GM21723 (cell line): ENCODE measurements at regions not wholly inside any gene's neighbourhood (a gene's known extent, or its start where the extent isn't known, plus 50 kb on each side); places are given as distances from the start of the nearest gene placed in this dataset.
"Not testable (repeated sequence)": the region's sequence is repeated elsewhere in the genome, so short reads cannot be mapped to it uniquely, and the experiment has no call there.

Source experiments
- ATAC-seq: cut with Tn5 transposase; IDR thresholded peaks from one replicate; pipeline ENCODE4 v1.9.1; 2021; ENCODE audit warnings: mild to moderate bottlenecking, moderate library complexity; ENCODE audit not compliant: unreplicated experiment

- ATAC-seq: no peak
Measured at GRCh38 chr4:156335721-156336120, 382.1 kb upstream of the CTSO start.

- ATAC-seq: no peak
Measured at GRCh38 chr4:156330436-156331031, 376.9 kb upstream of the CTSO start.

- ATAC-seq: no peak
Measured at GRCh38 chr4:156329779-156330178, 376.1 kb upstream of the CTSO start.

- no peak for ATAC-seq
Measured at GRCh38 chr4:156328882-156329281, 375.2 kb upstream of the CTSO start.

GRCh38 chr4:156326246-156326645 is 372.6 kb upstream of the CTSO start:
- no peak for ATAC-seq

GRCh38 chr4:156322592-156322991 is 368.9 kb upstream of the CTSO start:
- ATAC-seq: no peak

GRCh38 chr4:156321203-156321602 is 367.5 kb upstream of the CTSO start:
- no peak for ATAC-seq

GRCh38 chr4:156313497-156313896 is 359.8 kb upstream of the CTSO start:
- ATAC-seq: no peak

- ATAC-seq: no peak
Measured at GRCh38 chr4:156312261-156312847, 358.7 kb upstream of the CTSO start.

- ATAC-seq: no peak
Measured at GRCh38 chr4:156309031-156309430, 355.4 kb upstream of the CTSO start.

- ATAC-seq: no peak
Measured at GRCh38 chr4:156303708-156304107, 350.0 kb upstream of the CTSO start.

GRCh38 chr4:156298230-156298629 is 344.6 kb upstream of the CTSO start:
- ATAC-seq: no peak

GRCh38 chr4:156295676-156296195 is 342.1 kb upstream of the CTSO start:
- ATAC-seq: no peak

- no peak for ATAC-seq
Measured at GRCh38 chr4:156294577-156294976, 340.9 kb upstream of the CTSO start.

- ATAC-seq: no peak
Measured at GRCh38 chr4:156293657-156294297, 340.1 kb upstream of the CTSO start.

- no peak for ATAC-seq
Measured at GRCh38 chr4:156291317-156291716, 337.7 kb upstream of the CTSO start.

- no peak for ATAC-seq
Measured at GRCh38 chr4:156290811-156291210, 337.1 kb upstream of the CTSO start.

- ATAC-seq: not testable (repeated sequence)
Measured at GRCh38 chr4:156290026-156290425, 336.4 kb upstream of the CTSO start.

GRCh38 chr4:156280686-156281085 is 327.0 kb upstream of the CTSO start:
- no peak for ATAC-seq

GRCh38 chr4:156265407-156265806 is 311.7 kb upstream of the CTSO start:
- ATAC-seq: no peak

- no peak for ATAC-seq
Measured at GRCh38 chr4:156261230-156261629, 307.6 kb upstream of the CTSO start.
